ENCODE measurements at regions not wholly inside any gene's neighbourhood (a gene's known extent, or its start where the extent isn't known, plus 50 kb on each side); places are given as distances from the start of the nearest gene placed in this dataset.

DNA sequence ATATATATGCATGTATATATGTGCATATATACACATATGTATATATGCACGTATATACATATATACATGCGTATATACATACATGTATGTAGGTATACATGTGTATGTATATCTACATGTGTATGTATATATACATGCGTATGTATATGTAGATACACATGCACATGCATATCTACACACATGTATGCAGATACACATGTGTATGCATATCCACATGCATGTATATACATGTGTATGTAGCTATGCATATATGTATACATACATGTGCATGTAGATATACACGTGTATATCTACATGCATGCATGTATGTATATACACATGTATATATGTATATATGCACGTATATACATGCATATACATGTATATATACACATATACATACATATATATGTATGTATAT lies 95.8 kb upstream of the STEAP4 start:
- no peak for DNase-seq

DNA sequence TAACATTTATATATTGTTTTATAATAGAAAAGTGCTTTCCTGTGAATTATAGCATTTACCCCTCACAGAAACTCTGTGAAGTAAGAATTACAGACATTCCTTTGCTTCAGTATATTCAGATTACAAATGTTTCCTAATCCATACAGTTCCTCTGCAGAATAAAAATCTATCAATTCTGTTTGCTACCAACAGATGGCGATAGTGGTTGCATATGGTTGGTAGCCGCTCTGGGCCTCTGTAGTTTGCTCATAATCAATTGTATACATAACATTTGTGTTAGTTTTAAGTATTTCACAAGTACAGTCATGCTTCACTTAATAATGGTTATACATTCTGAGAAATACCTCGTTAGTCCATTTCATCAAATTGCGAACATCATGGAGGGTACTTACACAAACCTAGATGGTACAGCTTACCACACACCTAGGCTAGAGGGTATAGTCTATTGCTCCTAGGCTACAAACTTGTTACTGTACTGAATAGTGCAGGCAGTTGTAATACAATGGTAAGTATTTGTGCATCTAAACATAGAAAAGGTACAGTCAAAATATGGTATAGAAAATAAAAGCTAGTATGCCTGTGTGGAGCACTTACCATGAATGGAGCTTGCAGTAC lies 94.4 kb upstream of the STEAP4 start:
- peak in 2 of 3 experiments; percentile 44 to 63 for DNase-seq

GRCh38 chr7:88399696-88400240 lies 93.1 kb upstream of the STEAP4 start:
- no peak for DNase-seq

DNA sequence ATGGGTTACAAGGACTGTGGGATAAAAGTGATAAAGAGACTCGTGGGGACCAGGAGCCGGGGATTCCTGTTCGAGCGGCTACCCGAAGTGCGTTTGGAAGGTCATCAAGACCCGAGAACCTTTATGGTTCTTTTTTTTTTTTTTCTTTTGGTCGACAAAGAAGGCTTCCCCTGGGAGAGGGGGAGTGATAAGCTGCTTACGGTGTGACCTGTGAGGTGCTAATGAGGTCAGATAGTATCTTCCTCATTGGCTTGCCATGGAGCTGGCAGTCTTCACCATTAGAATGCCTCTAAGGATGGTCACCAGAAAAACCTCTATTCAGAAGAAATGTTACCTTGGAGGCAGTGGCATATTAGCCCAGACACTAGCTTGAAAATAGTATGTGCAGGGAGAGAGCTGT lies 92.3 kb upstream of the STEAP4 start:
- DNase-seq: no peak

DNA sequence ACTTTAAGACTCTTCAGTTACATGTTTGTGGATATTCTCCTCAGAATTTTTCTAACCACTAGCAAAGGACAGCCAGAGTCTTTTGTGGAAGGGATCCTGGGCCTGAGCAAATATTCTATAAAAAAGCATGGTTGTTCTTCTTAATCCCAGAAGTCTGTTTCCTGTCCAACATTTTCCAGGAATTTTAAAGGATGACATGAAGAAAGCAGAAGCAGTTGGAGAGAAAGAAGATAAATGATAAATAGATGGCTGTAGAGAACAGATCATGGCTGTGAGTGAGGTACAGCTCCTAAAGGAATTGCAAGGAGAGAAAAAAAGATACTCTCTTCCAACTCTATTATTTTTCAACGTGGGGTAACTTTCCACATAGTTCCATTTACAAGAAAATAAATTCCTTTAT lies 91.8 kb upstream of the STEAP4 start:
- DNase-seq: no peak

DNA sequence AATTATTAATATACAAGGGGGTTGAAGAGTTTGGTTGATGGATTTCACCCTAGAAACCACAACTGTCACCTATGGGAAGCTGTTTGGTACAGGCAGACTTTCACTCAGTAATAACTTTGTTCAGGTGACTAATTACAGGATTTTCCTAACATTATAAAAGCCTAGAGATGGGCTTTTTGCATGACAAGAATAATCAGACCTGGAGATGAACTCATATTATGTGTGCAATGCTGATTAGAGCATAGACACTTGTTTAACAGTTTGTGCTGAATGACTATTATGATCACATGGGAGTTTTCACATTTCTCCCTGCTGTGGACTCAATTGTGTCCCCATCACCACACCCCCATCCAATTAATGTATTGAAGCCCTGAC lies 90.2 kb upstream of the STEAP4 start:
- DNase-seq: no peak

- no peak for DNase-seq
These were observed 89.7 kb upstream of the STEAP4 start for GRCh38 chr7:88396295-88396947.

DNA sequence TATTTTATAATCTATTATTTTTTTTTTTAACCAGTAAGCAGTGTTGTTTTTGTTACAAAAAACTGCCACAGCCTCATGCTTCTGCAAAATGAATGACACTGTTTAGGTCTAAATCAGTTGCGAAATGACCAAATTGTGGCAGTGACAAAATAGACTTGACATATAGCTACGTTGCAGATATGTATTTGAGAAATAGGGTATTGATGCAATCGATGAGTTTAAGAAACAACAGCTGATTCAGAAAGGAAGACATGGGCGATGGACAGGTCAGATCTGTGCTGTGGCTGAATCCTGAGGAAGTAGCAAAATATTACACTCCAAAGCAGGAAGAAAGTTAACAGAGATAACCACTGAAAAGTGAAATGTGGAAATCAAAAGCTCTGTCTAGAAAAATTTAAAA lies 89.0 kb upstream of the STEAP4 start:
- DNase-seq: no peak

- peak in 1 of 3 experiments; percentile 32 for DNase-seq
These were observed 84.6 kb upstream of the STEAP4 start for GRCh38 chr7:88391247-88391646.

GRCh38 chr7:88387368-88387767 lies 80.7 kb upstream of the STEAP4 start:
- no peak for DNase-seq

DNA sequence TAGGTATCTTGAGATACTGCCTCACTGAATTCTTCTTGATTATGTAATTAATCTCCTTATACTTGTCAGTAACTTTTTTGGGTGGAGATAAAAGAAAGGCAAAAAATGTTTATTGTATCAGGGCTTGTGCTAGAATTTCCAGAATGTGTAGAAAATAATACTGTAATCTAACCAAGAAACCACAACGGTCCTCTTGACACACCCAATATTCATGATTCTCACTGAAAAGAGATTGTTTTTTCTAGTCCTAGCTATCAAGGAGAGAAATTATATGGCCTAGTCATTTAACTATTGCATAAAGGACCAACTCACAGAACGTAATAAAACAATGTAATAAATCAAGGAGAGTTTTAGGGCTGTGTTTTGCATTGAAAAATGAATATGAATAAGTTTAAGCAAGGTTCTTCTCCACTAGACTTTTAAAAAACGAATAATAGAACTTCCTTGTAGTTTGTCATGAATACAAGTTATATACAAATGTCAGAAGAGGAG lies 80.0 kb upstream of the STEAP4 start:
- no peak for DNase-seq

- peak in 2 of 3 experiments; percentile 15 to 69 for DNase-seq
These were observed 70.7 kb upstream of the STEAP4 start for GRCh38 chr7:88377434-88377833.

- no peak for DNase-seq
These were observed 62.0 kb upstream of the STEAP4 start for GRCh38 chr7:88368686-88369085.

GRCh38 chr7:88366845-88367244 lies 60.2 kb upstream of the STEAP4 start:
- no peak for DNase-seq

- DNase-seq: no peak
These were observed 57.2 kb upstream of the STEAP4 start for GRCh38 chr7:88363869-88364268.

DNA sequence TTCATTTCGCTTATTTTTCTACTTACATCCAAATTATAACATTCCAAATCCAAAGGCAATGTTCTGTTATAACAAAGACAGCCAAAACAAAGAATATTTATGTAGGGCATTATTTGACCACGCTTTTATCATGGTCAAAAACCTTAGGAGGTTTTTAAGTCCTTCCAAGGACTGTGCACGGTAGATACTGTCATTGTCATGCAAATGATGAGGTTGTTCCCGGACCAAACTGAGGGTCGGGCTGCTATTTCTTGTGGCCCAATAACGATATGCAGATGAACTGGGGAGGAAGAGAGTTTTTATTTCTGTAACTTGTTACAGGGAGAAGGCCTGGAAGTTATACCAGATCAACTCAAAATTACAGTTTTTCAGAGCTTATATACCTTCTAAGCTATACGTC lies 56.6 kb upstream of the STEAP4 start:
- no peak for DNase-seq

GRCh38 chr7:88361357-88361756 lies 54.7 kb upstream of the STEAP4 start:
- peak; percentile 51 to 94 (median 84) for DNase-seq

DNA sequence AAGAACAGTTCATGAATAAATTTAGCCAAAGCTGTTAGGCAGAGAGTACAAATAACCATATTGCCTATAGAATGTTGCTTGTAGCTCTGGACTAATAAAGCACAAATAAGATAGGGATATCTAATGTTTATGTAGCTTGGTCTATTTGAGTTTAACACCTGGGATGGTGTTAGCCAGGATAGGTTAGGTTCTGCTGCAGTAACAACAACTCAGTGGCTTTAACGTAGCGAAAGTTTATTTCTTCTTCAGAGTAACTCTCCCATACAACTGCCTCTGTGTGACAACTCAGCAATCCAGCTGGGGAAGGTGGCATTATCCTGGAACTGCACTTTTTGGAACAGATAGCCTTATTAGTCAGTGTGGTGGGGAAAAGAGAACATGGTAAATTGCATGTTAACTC lies 52.2 kb upstream of the STEAP4 start:
- DNase-seq: no peak

- no peak for DNase-seq
These were observed 51.8 kb upstream of the STEAP4 start for GRCh38 chr7:88358526-88358838.

DNA sequence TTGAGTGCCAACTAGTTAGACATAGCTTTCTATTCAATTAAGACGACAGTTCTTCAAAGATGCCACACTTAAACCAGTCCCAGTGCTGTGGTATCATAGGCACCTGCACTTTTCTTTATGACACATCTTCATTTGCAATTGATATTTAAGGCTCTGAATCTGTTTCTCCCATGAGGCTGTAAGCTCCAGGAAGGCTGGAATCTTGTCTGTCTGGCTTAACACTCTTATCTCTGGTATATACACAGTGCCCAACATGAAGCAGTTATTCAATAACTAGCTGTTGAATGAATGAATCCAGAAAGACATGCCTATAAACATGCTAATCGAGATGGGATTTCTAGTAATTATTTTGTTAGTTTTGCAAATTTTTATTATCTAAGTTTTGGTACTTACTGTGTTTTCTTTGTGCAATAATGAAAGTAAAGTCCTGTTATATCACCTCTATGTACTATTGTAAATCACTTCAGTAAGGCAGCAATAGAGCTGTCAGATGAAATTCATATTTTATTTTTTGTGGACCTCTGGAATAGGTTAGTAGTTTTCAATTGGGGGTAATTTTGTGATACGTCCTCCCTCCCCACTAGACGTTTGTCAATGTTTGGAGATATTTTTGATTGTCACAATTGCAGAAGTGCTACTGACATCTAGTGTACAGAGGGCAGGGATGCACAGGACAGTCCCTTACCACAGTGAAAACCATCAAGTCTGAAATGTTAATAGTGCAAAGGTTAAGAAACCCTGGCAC lies 51.3 kb upstream of the STEAP4 start:
- no peak for DNase-seq

DNA sequence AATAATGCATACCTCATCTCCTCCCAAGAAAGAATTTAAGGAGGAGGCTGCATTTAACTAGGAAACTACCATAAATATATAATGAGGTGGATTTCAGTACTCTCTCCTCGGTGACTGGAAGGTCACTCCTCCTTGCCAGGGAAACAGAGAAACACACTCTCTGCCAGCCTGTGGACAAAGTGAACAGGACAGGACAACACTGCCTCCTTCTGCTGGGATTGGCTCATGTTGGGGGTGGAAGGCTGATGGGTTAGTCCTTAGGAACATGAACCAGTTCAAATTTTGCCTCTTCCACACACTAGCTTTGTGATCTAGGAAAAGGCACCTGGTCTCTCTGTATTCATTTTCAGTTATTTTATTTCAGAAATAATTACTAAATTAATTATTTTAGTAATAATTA lies 50.6 kb upstream of the STEAP4 start:
- DNase-seq: no peak
